SK-N-SH (cell line): ENCODE measurements at regions not wholly inside any gene's neighbourhood (a gene's known extent, or its start where the extent isn't known, plus 50 kb on each side); places are given as distances from the start of the nearest gene placed in this dataset.

ENCODE experiments used
- CTCF ChIA-PET: fragments of 300-600, 350-600 bp; formaldehyde crosslinking; extraction: SDS; loops from one replicate; lab custom pipeline; 2021; lab: Yijun Ruan, JAX
- POLR2A ChIA-PET: fragments of 350-600 bp; sonication (Branson Sonifier 250); formaldehyde crosslinking; extraction: SDS; loops from one replicate; lab custom pipeline; 2020; ENCODE audit warnings: antibody characterized with exemption, inconsistent platforms; lab: Yijun Ruan, JAX
- DNase-seq: peaks from one replicate; pipeline ENCODE4 v3.0.0; 2012
- H2AFZ ChIP-seq: fragments of 200-600 bp; sonication (generic); 2 replicates; pipeline ENCODE4 v1.8.1; 2016; ENCODE audit warnings: antibody characterized with exemption, mild to moderate bottlenecking, low read depth
- H3F3A ChIP-seq: fragments of 200-600 bp; sonication (generic); replicated peaks from 2 replicates; pipeline ENCODE3; 2016; ENCODE audit warnings: antibody characterized with exemption, mild to moderate bottlenecking; ENCODE audit not compliant: insufficient read depth
- H3K27ac ChIP-seq, 2 experiments: fragments of 200-500 bp in 1 of 2; fragments of 200-600 bp in 1 of 2; sonication (Bioruptor generic) in 1 of 2; sonication (generic), shearing (Covaris generic) in 1 of 2; 2 replicates each; pipeline versions ENCODE4 v1.5.1 to v1.6.1; 2014 to 2016; ENCODE audit warnings: low read depth in 2 of 2, inconsistent platforms in 1 of 2, low read length in 1 of 2, mild to moderate bottlenecking in 1 of 2, mixed read lengths in 1 of 2
- H3K27me3 ChIP-seq: fragments of 200-600 bp; sonication (generic), shearing (Covaris generic); 2 replicates; pipeline ENCODE4 v1.6.1; 2016; ENCODE audit warnings: mixed run types; ENCODE audit not compliant: insufficient read depth
- H3K36me3 ChIP-seq, 2 experiments: fragments of 200-500 bp in 1 of 2; fragments of 200-600 bp in 1 of 2; sonication (Bioruptor generic) in 1 of 2; sonication (generic) in 1 of 2; replicated peaks in 1 of 2; 2 replicates each; pipeline versions ENCODE3 to v1.5.1; 2014 to 2016; ENCODE audit warnings: low read length in 1 of 2, mild to moderate bottlenecking in 1 of 2; ENCODE audit not compliant: insufficient read depth in 2 of 2, control insufficient read depth in 1 of 2
- H3K4me1 ChIP-seq, 2 experiments: fragments of 200-500 bp in 1 of 2; fragments of 200-600 bp in 1 of 2; sonication (Bioruptor generic) in 1 of 2; sonication (generic), shearing (Covaris generic) in 1 of 2; 2 replicates each; pipeline versions ENCODE4 v1.5.1 to v1.6.1; 2014 to 2016; ENCODE audit warnings: low read depth in 1 of 2, low read length in 1 of 2, mixed run types in 1 of 2; ENCODE audit not compliant: insufficient read depth in 2 of 2, control insufficient read depth in 1 of 2
- H3K4me2 ChIP-seq: fragments of 200-600 bp; sonication (generic), shearing (Covaris generic); 2 replicates; pipeline ENCODE4 v1.6.1; 2017; ENCODE audit warnings: mixed run types
- H3K4me3 ChIP-seq, 2 experiments: fragments of 200-500 bp in 1 of 2; fragments of 200-600 bp in 1 of 2; sonication (Bioruptor generic) in 1 of 2; sonication (generic), shearing (Covaris generic) in 1 of 2; 2 replicates each; pipeline versions ENCODE4 v1.5.1 to v1.8.1; 2014 to 2016; ENCODE audit warnings: low read depth in 2 of 2, inconsistent platforms in 1 of 2, low read length in 1 of 2, mild to moderate bottlenecking in 1 of 2, mixed read lengths in 1 of 2, moderate library complexity in 1 of 2
- H3K79me2 ChIP-seq: fragments of 200-600 bp; sonication (generic); 2 replicates; pipeline ENCODE4 v1.8.1; 2017; ENCODE audit warnings: mild to moderate bottlenecking; ENCODE audit not compliant: insufficient read depth
- H3K9ac ChIP-seq: fragments of 200-600 bp; sonication (generic); 2 replicates; pipeline ENCODE4 v1.6.1; 2017; ENCODE audit warnings: mixed run types
- H3K9me2 ChIP-seq: fragments of 200-600 bp; sonication (generic); 2 replicates; pipeline ENCODE4 v1.6.1; 2017; ENCODE audit warnings: mixed run types
- H3K9me3 ChIP-seq: fragments of 200-600 bp; sonication (generic); 2 replicates; pipeline ENCODE4 v1.6.1; 2017; ENCODE audit warnings: mixed run types, mild to moderate bottlenecking, moderate library complexity
- H4K20me1 ChIP-seq: fragments of 200-600 bp; sonication (generic); 2 replicates; pipeline ENCODE4 v1.6.1; 2017; ENCODE audit warnings: mild to moderate bottlenecking, mixed run types; ENCODE audit not compliant: insufficient read depth
- ELF1 ChIP-seq: IDR thresholded peaks from 2 replicates; pipeline ENCODE4 v1.4.0; 2012
- EZH2phosphoT487 ChIP-seq: fragments of 200-600 bp; sonication (generic); IDR thresholded peaks from 2 replicates; pipeline ENCODE4 v1.6.1; 2017; ENCODE audit warnings: low read depth, mixed run types, mild to moderate bottlenecking, antibody characterized with exemption, moderate library complexity, borderline replicate concordance
- FOSL2 ChIP-seq: IDR thresholded peaks from 2 replicates; pipeline ENCODE4 v1.4.0; 2012; ENCODE audit warnings: low read depth, mild to moderate bottlenecking, moderate library complexity, borderline replicate concordance
- GABPA ChIP-seq: IDR thresholded peaks from 2 replicates; pipeline ENCODE4 v1.4.0; 2012; ENCODE audit warnings: low read depth, mild to moderate bottlenecking
- GATA2 ChIP-seq: sonication (generic); formaldehyde crosslinking; IDR thresholded peaks from 2 replicates; pipeline ENCODE4 v1.5.0; 2020; ENCODE audit warnings: mild to moderate bottlenecking, missing genetic modification reagents
- JUND ChIP-seq: IDR thresholded peaks from 2 replicates; pipeline ENCODE4 v1.4.0; 2012
- NFIC ChIP-seq: IDR thresholded peaks from 2 replicates; pipeline ENCODE4 v1.4.0; 2012; ENCODE audit warnings: borderline replicate concordance
- POLR2AphosphoS5 ChIP-seq: IDR thresholded peaks from 2 replicates; pipeline ENCODE4 v1.6.1; 2012; ENCODE audit warnings: low read depth, low read length
- RAD21 ChIP-seq: IDR thresholded peaks from 2 replicates; pipeline ENCODE4 v1.6.1; 2012; ENCODE audit warnings: mild to moderate bottlenecking, low read length
- RCOR1 ChIP-seq: fragments of 150-350 bp; IDR thresholded peaks from 2 replicates; pipeline ENCODE4 v1.6.1; 2017; ENCODE audit warnings: antibody characterized with exemption, low read length
- RFX5 ChIP-seq: IDR thresholded peaks from 2 replicates; pipeline ENCODE4 v1.6.1; 2012; ENCODE audit warnings: mild to moderate bottlenecking, improper control_type of control experiment, low read length
- TAF1 ChIP-seq: IDR thresholded peaks from 2 replicates; pipeline ENCODE4 v1.6.1; 2012; ENCODE audit warnings: low read depth, mild to moderate bottlenecking, low read length, moderate library complexity, borderline replicate concordance
- YY1 ChIP-seq: IDR thresholded peaks from 2 replicates; pipeline ENCODE4 v1.4.0; 2012; ENCODE audit warnings: low read depth, mild to moderate bottlenecking
- WGBS: methylation state at CpG from one replicate; pipeline ENCODE4 v1.1.6; 2017; ENCODE audit warnings: low lambda C conversion rate; 5-methylcytosine and 5-hydroxymethylcytosine counted together
- TF ChIP-seq, protein P1 (sequence below): fragments of 150-350 bp; IDR thresholded peaks from 2 replicates; pipeline ENCODE4 v1.6.1; 2016; ENCODE audit warnings: mild to moderate bottlenecking, low read depth, low read length
- TF ChIP-seq, protein P2 (sequence below): IDR thresholded peaks from 2 replicates; pipeline ENCODE4 v1.6.1; 2012; ENCODE audit warnings: mild to moderate bottlenecking, low read depth, low read length, moderate library complexity
- TF ChIP-seq, protein P3 (sequence below): fragments of 150-350 bp; IDR thresholded peaks from 2 replicates; pipeline ENCODE4 v1.6.1; 2017; ENCODE audit warnings: antibody characterized with exemption, low read length, low read depth, borderline replicate concordance
- TF ChIP-seq, protein P4 (sequence below): IDR thresholded peaks from 2 replicates; pipeline ENCODE4; 2012
- TF ChIP-seq, protein P5 (sequence below): IDR thresholded peaks from 2 replicates; pipeline ENCODE4 v1.4.0; 2012; ENCODE audit warnings: low read depth, borderline replicate concordance

DNA sequence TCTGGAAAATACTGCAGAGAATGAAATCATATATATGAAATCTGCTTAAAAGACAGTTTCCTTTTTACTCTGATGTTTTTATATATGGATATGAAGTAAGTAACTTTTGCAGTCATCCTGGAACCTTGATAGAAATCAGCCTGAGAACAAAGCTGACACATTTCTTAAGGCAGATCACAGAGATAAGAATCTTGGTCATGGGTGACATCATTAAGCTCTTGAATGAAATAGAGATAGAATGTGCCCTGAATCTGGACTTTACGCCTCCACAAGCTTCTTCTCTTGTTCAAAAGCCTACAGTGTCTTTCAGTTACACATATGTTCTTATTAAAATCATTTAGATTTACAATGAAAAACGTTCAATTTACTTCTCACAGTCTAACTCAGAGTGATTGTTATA, 319.1 kb upstream of the CNTNAP2 start:
- Histone ChIP-seq H3F3A (no peaks in the 10 kb centered on the region), H4K20me1 (no peaks in the 10 kb centered on the region), H3K79me2 (no peaks in the 10 kb centered on the region), H2AFZ (no peak overlapping the region), H3K36me3 (no peaks in the 10 kb centered on the region), H3K9me3 (peaks cover 7% of the 10 kb centered on the region), H3K4me1 (no peaks in the 10 kb centered on the region), H3K27me3 (no peaks in the 10 kb centered on the region), H3K27ac (no peak overlapping the region), H3K4me3 (no peak overlapping the region), H3K9me2 (no peaks in the 10 kb centered on the region), H3K9ac (no peak overlapping the region), H3K4me2 (no peak overlapping the region)
- TF ChIP-seq POLR2AphosphoS5 (no peak), RCOR1 (no peak), RFX5 (no peak), GABPA (no peak), RAD21 (no peak), NFIC (no peak), ELF1 (no peak), EZH2phosphoT487 (no peak), TAF1 (no peak), YY1 (no peak), JUND (no peak), FOSL2 (no peak), GATA2 (CRISPR knock-in tag) (no peak)
- TF ChIP-seq, protein P1, sequence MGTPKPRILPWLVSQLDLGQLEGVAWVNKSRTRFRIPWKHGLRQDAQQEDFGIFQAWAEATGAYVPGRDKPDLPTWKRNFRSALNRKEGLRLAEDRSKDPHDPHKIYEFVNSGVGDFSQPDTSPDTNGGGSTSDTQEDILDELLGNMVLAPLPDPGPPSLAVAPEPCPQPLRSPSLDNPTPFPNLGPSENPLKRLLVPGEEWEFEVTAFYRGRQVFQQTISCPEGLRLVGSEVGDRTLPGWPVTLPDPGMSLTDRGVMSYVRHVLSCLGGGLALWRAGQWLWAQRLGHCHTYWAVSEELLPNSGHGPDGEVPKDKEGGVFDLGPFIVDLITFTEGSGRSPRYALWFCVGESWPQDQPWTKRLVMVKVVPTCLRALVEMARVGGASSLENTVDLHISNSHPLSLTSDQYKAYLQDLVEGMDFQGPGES: no peak
- TF ChIP-seq, protein P2, sequence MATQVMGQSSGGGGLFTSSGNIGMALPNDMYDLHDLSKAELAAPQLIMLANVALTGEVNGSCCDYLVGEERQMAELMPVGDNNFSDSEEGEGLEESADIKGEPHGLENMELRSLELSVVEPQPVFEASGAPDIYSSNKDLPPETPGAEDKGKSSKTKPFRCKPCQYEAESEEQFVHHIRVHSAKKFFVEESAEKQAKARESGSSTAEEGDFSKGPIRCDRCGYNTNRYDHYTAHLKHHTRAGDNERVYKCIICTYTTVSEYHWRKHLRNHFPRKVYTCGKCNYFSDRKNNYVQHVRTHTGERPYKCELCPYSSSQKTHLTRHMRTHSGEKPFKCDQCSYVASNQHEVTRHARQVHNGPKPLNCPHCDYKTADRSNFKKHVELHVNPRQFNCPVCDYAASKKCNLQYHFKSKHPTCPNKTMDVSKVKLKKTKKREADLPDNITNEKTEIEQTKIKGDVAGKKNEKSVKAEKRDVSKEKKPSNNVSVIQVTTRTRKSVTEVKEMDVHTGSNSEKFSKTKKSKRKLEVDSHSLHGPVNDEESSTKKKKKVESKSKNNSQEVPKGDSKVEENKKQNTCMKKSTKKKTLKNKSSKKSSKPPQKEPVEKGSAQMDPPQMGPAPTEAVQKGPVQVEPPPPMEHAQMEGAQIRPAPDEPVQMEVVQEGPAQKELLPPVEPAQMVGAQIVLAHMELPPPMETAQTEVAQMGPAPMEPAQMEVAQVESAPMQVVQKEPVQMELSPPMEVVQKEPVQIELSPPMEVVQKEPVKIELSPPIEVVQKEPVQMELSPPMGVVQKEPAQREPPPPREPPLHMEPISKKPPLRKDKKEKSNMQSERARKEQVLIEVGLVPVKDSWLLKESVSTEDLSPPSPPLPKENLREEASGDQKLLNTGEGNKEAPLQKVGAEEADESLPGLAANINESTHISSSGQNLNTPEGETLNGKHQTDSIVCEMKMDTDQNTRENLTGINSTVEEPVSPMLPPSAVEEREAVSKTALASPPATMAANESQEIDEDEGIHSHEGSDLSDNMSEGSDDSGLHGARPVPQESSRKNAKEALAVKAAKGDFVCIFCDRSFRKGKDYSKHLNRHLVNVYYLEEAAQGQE: no peak
- TF ChIP-seq, protein P3, sequence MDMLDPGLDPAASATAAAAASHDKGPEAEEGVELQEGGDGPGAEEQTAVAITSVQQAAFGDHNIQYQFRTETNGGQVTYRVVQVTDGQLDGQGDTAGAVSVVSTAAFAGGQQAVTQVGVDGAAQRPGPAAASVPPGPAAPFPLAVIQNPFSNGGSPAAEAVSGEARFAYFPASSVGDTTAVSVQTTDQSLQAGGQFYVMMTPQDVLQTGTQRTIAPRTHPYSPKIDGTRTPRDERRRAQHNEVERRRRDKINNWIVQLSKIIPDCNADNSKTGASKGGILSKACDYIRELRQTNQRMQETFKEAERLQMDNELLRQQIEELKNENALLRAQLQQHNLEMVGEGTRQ: no peak
- TF ChIP-seq, protein P4, sequence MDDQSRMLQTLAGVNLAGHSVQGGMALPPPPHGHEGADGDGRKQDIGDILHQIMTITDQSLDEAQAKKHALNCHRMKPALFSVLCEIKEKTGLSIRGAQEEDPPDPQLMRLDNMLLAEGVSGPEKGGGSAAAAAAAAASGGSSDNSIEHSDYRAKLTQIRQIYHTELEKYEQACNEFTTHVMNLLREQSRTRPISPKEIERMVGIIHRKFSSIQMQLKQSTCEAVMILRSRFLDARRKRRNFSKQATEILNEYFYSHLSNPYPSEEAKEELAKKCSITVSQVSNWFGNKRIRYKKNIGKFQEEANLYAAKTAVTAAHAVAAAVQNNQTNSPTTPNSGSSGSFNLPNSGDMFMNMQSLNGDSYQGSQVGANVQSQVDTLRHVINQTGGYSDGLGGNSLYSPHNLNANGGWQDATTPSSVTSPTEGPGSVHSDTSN: no peak
- TF ChIP-seq, protein P5, sequence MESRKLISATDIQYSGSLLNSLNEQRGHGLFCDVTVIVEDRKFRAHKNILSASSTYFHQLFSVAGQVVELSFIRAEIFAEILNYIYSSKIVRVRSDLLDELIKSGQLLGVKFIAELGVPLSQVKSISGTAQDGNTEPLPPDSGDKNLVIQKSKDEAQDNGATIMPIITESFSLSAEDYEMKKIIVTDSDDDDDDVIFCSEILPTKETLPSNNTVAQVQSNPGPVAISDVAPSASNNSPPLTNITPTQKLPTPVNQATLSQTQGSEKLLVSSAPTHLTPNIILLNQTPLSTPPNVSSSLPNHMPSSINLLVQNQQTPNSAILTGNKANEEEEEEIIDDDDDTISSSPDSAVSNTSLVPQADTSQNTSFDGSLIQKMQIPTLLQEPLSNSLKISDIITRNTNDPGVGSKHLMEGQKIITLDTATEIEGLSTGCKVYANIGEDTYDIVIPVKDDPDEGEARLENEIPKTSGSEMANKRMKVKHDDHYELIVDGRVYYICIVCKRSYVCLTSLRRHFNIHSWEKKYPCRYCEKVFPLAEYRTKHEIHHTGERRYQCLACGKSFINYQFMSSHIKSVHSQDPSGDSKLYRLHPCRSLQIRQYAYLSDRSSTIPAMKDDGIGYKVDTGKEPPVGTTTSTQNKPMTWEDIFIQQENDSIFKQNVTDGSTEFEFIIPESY: no peak
- CTCF ChIA-PET: interaction anchor here (0.7 to 1.2 kb wide), 3 partner anchors 8 to 35 kb away, joined by 3 read pairs; no protein-coding TSS in a partner anchor
- WGBS: 4% methylated on average over 2 of the region's 2 CpGs
- POLR2A ChIA-PET: no interaction called here
- DNase-seq: no peak
